Pancreas (tissue), 10 donors: ENCODE measurements at regions not wholly inside any gene's neighbourhood (a gene's known extent, or its start where the extent isn't known, plus 50 kb on each side); places are given as distances from the start of the nearest gene placed in this dataset.

ENCODE experiments used
- ATAC-seq, 4 donors: fragments of 200-7000 bp; cut with Tn5 transposase; one replicate each; pipeline versions ENCODE4 v1.8.0 to v1.9.1; 2020; ENCODE audit warnings: mild to moderate bottlenecking in 4 of 4, moderate library complexity in 4 of 4
- DNase-seq, 6 donors: peaks; one replicate each; pipeline ENCODE4 v3.0.0-alpha.2; 2020
- FAIRE-seq: peaks from 2 replicates; lab custom pipeline; 2012; peaks lifted over from hg19 to GRCh38; lab: Jason Lieb, UNC
- H3K27ac ChIP-seq, 4 donors: fragments of 200-600 bp; sonication (generic); 1 replicate in 3 of 4; 2 replicates in 1 of 4; pipeline versions ENCODE4 v1.5.0 to v1.8.0; 2020
- H3K27me3 ChIP-seq, 4 donors: fragments of 200-600 bp; one replicate each; pipeline ENCODE4 v1.8.0; 2021
- H3K36me3 ChIP-seq, 3 donors: fragments of 200-600 bp; sonication (generic) in 1 of 3; one replicate each; pipeline versions ENCODE4 v1.5.0 to v1.8.0; 2020 to 2021
- H3K4me1 ChIP-seq, 3 donors: fragments of 200-600 bp; one replicate each; pipeline ENCODE4 v1.8.0; 2021
- H3K4me3 ChIP-seq, 4 donors: fragments of 200-600 bp; sonication (generic) in 2 of 4; one replicate each; pipeline versions ENCODE4 v1.5.0 to v1.8.0; 2020 to 2021
- H3K9me3 ChIP-seq, 4 donors: fragments of 200-600 bp; one replicate each; pipeline ENCODE4 v1.8.0; 2021
- WGBS, 2 donors: extraction: QIAGEN DNeasy Blood & Tissue Kit; methylation state at CpG; one replicate each; pipeline ENCODE4 v1.1.7; 2013; 5-methylcytosine and 5-hydroxymethylcytosine counted together
- intact Hi-C, 3 donors: fragments of 100-400 bp; cut with DNase I; formaldehyde crosslinking; loops; one replicate each; pipeline versions ENCODE4 v1.11.1 to v1.14.2; 2022
- TF ChIP-seq, protein P1 (sequence below), 4 donors: fragments of 200-600 bp; sonication (generic) in 3 of 4; IDR thresholded peaks; one replicate each; pipeline versions ENCODE4 v1.5.0 to v1.8.0; 2021; ENCODE audit warnings: antibody characterized with exemption in 4 of 4
- donor health status: healthy with polysubstance abuse.
- donor health status: DM: no; HTN: no; CAD: no; lungs with moderate emphysema.
- donor health status: DM: no; HTN: no; CAD: no.
- donor health status: control.
- donor health status: control.
- donor health status: Bipolar disorder and iron deficiency.
- donor health status: DM: yes; HTN: yes; CAD: no.
- donor health status: DM: no; HTN: no; CAD: no.
- donor health status: DM: no; HTN: no; CAD: no.
- donor health status: DM: yes; HTN: yes; CAD: no.

DNA sequence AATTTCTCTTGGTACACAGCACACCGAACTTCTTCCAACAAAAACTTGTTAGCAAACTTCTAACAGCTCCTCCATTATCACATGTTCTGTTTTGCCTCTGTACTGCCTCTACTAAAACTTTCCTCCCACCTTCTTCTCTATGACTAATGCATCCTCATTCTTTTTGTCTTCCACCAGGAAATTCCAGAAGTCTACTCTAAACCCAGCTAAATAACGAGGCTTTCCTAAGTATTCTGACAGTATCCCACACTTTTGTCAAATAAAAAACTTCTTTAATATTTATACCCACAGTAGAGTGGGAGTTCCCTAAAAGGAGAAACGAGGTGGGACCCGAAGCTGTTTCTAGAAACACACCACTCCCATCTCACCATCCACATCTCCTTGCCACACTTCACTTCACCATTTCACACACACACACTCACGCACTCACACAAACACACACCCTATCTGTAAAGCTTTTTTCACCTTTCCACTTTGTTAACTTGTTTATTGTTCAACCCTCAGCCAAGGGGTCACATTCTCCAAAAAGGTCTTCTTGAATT is 280.3 kb downstream of the ARAP2 start:
- ATAC-seq (no peak), FAIRE-seq (no peak), DNase-seq (no peak)
- intact Hi-C loops, result no loop called here
- Histone ChIP-seq H3K4me3 (no peak overlapping the region), H3K9me3 (no peaks in the 10 kb centered on the region), H3K27me3 (no peaks in the 10 kb centered on the region), H3K27ac (no peak overlapping the region), H3K36me3 (no peaks in the 10 kb centered on the region), H3K4me1 (no peaks in the 10 kb centered on the region)
- 52 to 64% methylated on average over 5 of the region's 5 CpGs for WGBS, 2 donors
- TF ChIP-seq, protein P1, sequence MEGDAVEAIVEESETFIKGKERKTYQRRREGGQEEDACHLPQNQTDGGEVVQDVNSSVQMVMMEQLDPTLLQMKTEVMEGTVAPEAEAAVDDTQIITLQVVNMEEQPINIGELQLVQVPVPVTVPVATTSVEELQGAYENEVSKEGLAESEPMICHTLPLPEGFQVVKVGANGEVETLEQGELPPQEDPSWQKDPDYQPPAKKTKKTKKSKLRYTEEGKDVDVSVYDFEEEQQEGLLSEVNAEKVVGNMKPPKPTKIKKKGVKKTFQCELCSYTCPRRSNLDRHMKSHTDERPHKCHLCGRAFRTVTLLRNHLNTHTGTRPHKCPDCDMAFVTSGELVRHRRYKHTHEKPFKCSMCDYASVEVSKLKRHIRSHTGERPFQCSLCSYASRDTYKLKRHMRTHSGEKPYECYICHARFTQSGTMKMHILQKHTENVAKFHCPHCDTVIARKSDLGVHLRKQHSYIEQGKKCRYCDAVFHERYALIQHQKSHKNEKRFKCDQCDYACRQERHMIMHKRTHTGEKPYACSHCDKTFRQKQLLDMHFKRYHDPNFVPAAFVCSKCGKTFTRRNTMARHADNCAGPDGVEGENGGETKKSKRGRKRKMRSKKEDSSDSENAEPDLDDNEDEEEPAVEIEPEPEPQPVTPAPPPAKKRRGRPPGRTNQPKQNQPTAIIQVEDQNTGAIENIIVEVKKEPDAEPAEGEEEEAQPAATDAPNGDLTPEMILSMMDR (IDR thresholded peaks at IDR 0.05), result no peak

DNA sequence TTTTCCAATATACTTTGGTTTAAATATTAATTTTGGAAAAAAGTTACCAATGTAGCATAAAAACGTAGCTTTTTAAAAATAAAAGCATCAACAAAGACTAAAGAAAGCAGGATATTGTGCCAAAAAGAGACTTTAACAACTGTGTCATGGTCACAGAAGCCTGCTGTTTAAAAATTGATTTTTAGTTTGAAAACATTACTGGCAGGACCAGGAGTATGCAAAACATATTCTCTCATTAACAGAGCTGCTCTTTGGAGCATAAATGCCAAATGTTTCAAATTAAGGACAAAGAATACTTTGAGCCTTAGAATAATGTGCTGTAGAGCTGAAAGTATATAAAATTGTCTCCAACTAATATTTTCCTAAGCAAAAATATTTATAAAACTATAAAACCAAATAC is 279.0 kb downstream of the ARAP2 start:
- no peaks in the 10 kb centered on the region for H3K4me1 ChIP-seq
- H3K4me3 ChIP-seq, result no peak overlapping the region
- DNase-seq (no peak), FAIRE-seq (no peak), ATAC-seq (no peak)
- TF ChIP-seq, protein P1 (IDR thresholded peaks at IDR 0.05), result no peak
- intact Hi-C loops, result no loop called here
- H3K9me3 ChIP-seq, result no peaks in the 10 kb centered on the region
- H3K27ac ChIP-seq, result no peak overlapping the region
- H3K27me3 ChIP-seq, result no peaks in the 10 kb centered on the region
- no peaks in the 10 kb centered on the region for H3K36me3 ChIP-seq
- WGBS, 2 donors, result 15 to 19% methylated on average over 1 of the region's 1 CpG

DNA sequence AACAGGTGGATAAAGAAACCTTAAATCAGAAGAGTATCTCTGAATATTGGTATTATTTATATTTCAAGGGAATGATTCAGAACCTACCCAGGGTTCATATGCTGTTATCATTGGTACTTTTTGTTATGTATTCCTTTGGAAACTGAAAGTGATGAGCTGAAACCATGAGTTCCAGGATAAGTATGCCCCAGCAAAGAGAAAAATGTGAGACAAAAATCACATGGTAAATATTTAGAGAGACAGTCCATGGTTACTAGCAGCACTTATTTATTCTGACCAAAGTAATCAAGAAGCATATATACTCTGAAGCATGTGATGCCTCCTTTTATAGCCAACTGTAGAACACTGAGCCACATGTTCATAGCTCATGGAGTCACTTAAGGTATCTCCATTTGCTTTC is 277.7 kb downstream of the ARAP2 start:
- intact Hi-C loops, result no loop called here
- TF ChIP-seq, protein P1 (IDR thresholded peaks at IDR 0.05), result no peak

DNA sequence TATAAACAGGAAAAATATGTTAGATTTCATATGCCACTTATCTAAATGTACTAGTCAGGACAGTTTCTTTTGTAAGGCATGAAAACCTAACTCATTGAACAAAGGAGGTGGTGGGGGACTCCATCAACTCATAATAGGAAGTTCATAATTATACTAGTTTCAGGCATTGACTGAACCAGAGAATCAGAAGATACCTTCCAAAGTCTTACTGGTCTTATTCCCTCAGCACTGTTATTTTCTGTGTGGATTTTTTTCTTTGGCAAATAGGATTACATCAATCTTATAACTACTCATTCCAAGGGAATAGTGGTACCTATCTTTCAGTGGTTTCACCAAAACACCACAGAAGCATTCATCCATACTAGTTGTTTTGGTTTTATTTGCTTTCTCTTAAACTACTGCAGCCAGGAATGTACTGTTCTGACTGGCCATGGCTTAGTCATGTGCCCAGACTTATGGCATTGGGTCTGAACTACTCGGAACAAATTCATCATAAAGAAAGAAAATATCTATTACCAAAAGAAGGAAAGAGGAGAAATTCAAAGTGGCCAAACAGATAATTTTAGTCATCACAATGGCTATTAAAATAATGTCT is 273.9 kb downstream of the ARAP2 start:
- intact Hi-C loops, result no loop called here
- Histone ChIP-seq H3K4me1 (no peaks in the 10 kb centered on the region), H3K27me3 (no peaks in the 10 kb centered on the region), H3K27ac (no peak overlapping the region), H3K4me3 (no peak overlapping the region), H3K36me3 (no peaks in the 10 kb centered on the region), H3K9me3 (no peaks in the 10 kb centered on the region)
- no peak for ATAC-seq
- no peak for FAIRE-seq
- DNase-seq, result no peak
- TF ChIP-seq, protein P1 (IDR thresholded peaks at IDR 0.05), result no peak
- 65 to 86% methylated on average over 1 of the region's 1 CpG for WGBS, 2 donors

More for the DNA sequence above, 277.7 kb downstream of the ARAP2 start:
- no peaks in the 10 kb centered on the region for H3K27me3 ChIP-seq
- H3K4me3 ChIP-seq, result no peak overlapping the region
- H3K27ac ChIP-seq, result no peak overlapping the region
- DNase-seq (no peak), ATAC-seq (no peak), FAIRE-seq (no peak)
- H3K4me1 ChIP-seq, result no peaks in the 10 kb centered on the region
- H3K9me3 ChIP-seq, result no peaks in the 10 kb centered on the region
- H3K36me3 ChIP-seq, result no peaks in the 10 kb centered on the region

DNA sequence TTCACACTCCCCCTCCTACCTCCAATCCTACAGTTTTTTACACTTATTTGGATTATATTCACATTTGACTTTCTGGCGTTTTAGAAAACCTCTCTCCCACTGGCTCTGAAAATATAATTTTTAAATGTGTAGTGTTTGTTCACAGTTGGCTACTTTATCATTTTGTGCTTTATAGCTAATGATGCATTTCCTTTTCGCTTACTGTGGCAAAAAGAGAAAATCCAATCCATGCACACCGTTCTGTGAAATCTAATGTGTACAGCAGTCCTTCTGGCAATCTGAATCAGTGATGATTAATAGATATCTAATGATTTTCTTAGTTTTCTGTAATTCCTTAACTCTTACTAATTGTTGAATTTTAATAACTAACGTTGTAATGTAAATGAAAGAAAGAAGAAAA is 271.5 kb downstream of the ARAP2 start:
- Histone ChIP-seq H3K27ac (no peak overlapping the region), H3K36me3 (no peaks in the 10 kb centered on the region), H3K4me3 (no peak overlapping the region), H3K27me3 (no peaks in the 10 kb centered on the region), H3K4me1 (no peaks in the 10 kb centered on the region), H3K9me3 (no peaks in the 10 kb centered on the region)
- TF ChIP-seq, protein P1 (IDR thresholded peaks at IDR 0.05), result no peak
- ATAC-seq (no peak), DNase-seq (no peak), FAIRE-seq (no peak)
- intact Hi-C loops, result no loop called here
- WGBS, 2 donors, result 32 to 37% methylated on average over 4 of the region's 4 CpGs
